PC-3 (cell line): ENCODE measurements at regions not wholly inside any gene's neighbourhood (a gene's known extent, or its start where the extent isn't known, plus 50 kb on each side); places are given as distances from the start of the nearest gene placed in this dataset.

Experiments
- EZH2 ChIP-seq: fragments of 300-600 bp; sonication (generic); IDR thresholded peaks from one replicate; pipeline ENCODE4 v1.6.1; 2017; ENCODE audit warnings: antibody characterized with exemption, mild to moderate bottlenecking, low read length; ENCODE audit not compliant: unreplicated experiment
- TF ChIP-seq, protein P1 (sequence below): fragments of 300-600 bp; sonication (generic); conservative IDR thresholded peaks from 2 replicates; pipeline ENCODE4 v1.5.1; 2017; ENCODE audit warnings: antibody characterized with exemption, low read depth, mild to moderate bottlenecking, low read length

DNA sequence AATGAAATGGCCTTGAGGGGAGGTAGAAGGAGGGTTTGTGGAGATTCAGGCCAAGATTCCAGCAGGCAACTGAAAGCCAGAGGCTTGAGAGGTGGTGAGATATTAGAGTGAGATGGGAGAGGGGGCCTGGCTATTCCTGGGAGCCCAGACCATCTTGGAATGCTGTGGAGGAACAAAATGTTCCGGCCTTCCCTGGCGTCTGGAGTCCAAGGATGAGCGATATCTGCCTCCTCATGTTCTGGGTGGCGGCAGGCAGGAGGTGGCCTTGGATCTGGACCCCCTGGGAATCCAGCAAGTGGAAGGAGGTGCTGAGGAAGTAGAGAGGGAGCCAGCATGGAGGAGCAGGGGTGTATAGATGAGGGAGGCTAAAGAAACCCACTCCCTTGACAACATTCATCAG is 335.9 kb downstream of the CYP26B1 start:
- TF ChIP-seq, protein P1, sequence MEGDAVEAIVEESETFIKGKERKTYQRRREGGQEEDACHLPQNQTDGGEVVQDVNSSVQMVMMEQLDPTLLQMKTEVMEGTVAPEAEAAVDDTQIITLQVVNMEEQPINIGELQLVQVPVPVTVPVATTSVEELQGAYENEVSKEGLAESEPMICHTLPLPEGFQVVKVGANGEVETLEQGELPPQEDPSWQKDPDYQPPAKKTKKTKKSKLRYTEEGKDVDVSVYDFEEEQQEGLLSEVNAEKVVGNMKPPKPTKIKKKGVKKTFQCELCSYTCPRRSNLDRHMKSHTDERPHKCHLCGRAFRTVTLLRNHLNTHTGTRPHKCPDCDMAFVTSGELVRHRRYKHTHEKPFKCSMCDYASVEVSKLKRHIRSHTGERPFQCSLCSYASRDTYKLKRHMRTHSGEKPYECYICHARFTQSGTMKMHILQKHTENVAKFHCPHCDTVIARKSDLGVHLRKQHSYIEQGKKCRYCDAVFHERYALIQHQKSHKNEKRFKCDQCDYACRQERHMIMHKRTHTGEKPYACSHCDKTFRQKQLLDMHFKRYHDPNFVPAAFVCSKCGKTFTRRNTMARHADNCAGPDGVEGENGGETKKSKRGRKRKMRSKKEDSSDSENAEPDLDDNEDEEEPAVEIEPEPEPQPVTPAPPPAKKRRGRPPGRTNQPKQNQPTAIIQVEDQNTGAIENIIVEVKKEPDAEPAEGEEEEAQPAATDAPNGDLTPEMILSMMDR = no peak
- TF ChIP-seq EZH2 = no peak
